CD4-positive, alpha-beta T cell treated with Interleukin-12 subunit alpha and Interleukin-12 subunit beta, for 1 hour (primary cell): ENCODE measurements at regions not wholly inside any gene's neighbourhood (a gene's known extent, or its start where the extent isn't known, plus 50 kb on each side); places are given as distances from the start of the nearest gene placed in this dataset.
"Not testable (repeated sequence)": the region's sequence is repeated elsewhere in the genome, so short reads cannot be mapped to it uniquely, and the experiment has no call there.

Source experiments
- DNase-seq: peaks from one replicate; pipeline ENCODE4 v3.0.0-alpha.2; 2020

GRCh38 chr14:106308839-106309389 lies 782.5 kb downstream of the TMEM121 start:
- peak; percentile 73 for DNase-seq

- no peak for DNase-seq
Observed at GRCh38 chr14:106309423-106309822, 783.0 kb downstream of the TMEM121 start.

GRCh38 chr14:106315436-106315835 lies 789.1 kb downstream of the TMEM121 start:
- DNase-seq, result no peak

- DNase-seq, result no peak
Observed at GRCh38 chr14:106317593-106317992, 791.2 kb downstream of the TMEM121 start.

GRCh38 chr14:106318700-106319099 lies 792.3 kb downstream of the TMEM121 start:
- peak; percentile 50 for DNase-seq

- DNase-seq, result peak; percentile 27
Observed at GRCh38 chr14:106323970-106324369, 797.6 kb downstream of the TMEM121 start.

GRCh38 chr14:106327234-106327633 lies 800.9 kb downstream of the TMEM121 start:
- DNase-seq, result no peak

- DNase-seq, result not testable (repeated sequence)
Observed at GRCh38 chr14:106327702-106328353, 801.4 kb downstream of the TMEM121 start.

- DNase-seq, result not testable (repeated sequence)
Observed at GRCh38 chr14:106329243-106329642, 802.9 kb downstream of the TMEM121 start.

GRCh38 chr14:106329987-106330774 lies 803.8 kb downstream of the TMEM121 start:
- DNase-seq, result not testable (repeated sequence)

GRCh38 chr14:106334428-106335109 lies 808.2 kb downstream of the TMEM121 start:
- DNase-seq, result peak; percentile 57

- DNase-seq, result not testable (repeated sequence)
Observed at GRCh38 chr14:106335110-106335429, 808.7 kb downstream of the TMEM121 start.

- not testable (repeated sequence) for DNase-seq
Observed at GRCh38 chr14:106338775-106339174, 812.4 kb downstream of the TMEM121 start.

GRCh38 chr14:106340658-106341057 lies 814.3 kb downstream of the TMEM121 start:
- DNase-seq, result not testable (repeated sequence)

- not testable (repeated sequence) for DNase-seq
Observed at GRCh38 chr14:106341161-106341560, 814.8 kb downstream of the TMEM121 start.

GRCh38 chr14:106343626-106344025 lies 817.2 kb downstream of the TMEM121 start:
- DNase-seq, result no peak

GRCh38 chr14:106344065-106344614 lies 817.8 kb downstream of the TMEM121 start:
- DNase-seq, result not testable (repeated sequence)

GRCh38 chr14:106344791-106345479 lies 818.6 kb downstream of the TMEM121 start:
- not testable (repeated sequence) for DNase-seq

GRCh38 chr14:106346084-106346483 lies 819.7 kb downstream of the TMEM121 start:
- no peak for DNase-seq

- DNase-seq, result no peak
Observed at GRCh38 chr14:106346534-106347290, 820.3 kb downstream of the TMEM121 start.

- DNase-seq, result no peak
Observed at GRCh38 chr14:106347291-106347778, 821.0 kb downstream of the TMEM121 start.
